ENCODE measurements at regions not wholly inside any gene's neighbourhood (a gene's known extent, or its start where the extent isn't known, plus 50 kb on each side); places are given as distances from the start of the nearest gene placed in this dataset.

- ATAC-seq (no peak), DNase-seq (no peak)
- no peaks in the 10 kb centered on the region for H3K27me3 ChIP-seq (ENCODE audit: control insufficient read depth, insufficient read depth, low read length)
- H3K9me3 Mint-ChIP-seq = peaks cover 3 to 7% of the 10 kb centered on the region in 2 donors
- no peak overlapping the region for H3K4me3 ChIP-seq (ENCODE audit: low read length)
- H3K4me3 Mint-ChIP-seq = no peak overlapping the region
- no peaks in the 10 kb centered on the region for H3K27me3 Mint-ChIP-seq (ENCODE audit: low read depth in 2 of 2)
- TF ChIP-seq CTCF (IDR thresholded peaks at IDR 0.05) = no peak
- H3K27ac Mint-ChIP-seq = no peak overlapping the region
- H3K36me3 ChIP-seq (ENCODE audit: control insufficient read depth, insufficient read depth, low read length) = no peaks in the 10 kb centered on the region
- H3K36me3 Mint-ChIP-seq = no peaks in the 10 kb centered on the region
- H3K4me1 Mint-ChIP-seq = no peaks in the 10 kb centered on the region
- H3K9me3 ChIP-seq (ENCODE audit: control insufficient read depth, insufficient read depth, low read length) = no peaks in the 10 kb centered on the region
- 93% methylated on average over 2 of the region's 4 CpGs for WGBS (ENCODE audit: insufficient coverage)
- no peaks in the 10 kb centered on the region for H3K4me1 ChIP-seq (ENCODE audit: control insufficient read depth, insufficient read depth, low read length)
- H3K27ac ChIP-seq (ENCODE audit: low read length) = no peak overlapping the region
- intact Hi-C loops (cut with micrococcal nuclease) = no loop called here
Measured at GRCh38 chrX:14363728-14364127, 165.6 kb upstream of the GLRA2 start.

- DNase-seq = no peak
- Mint-ChIP-seq H3K36me3 (no peaks in the 10 kb centered on the region), H3K9me3 (peaks cover 0 to 6% of the 10 kb centered on the region in 2 donors), H3K27ac (no peak overlapping the region), H3K27me3 (ENCODE audit: low read depth in 2 of 2) (no peaks in the 10 kb centered on the region), H3K4me3 (no peak overlapping the region), H3K4me1 (no peaks in the 10 kb centered on the region)
- Histone ChIP-seq H3K4me3 (ENCODE audit: low read length) (no peak overlapping the region), H3K9me3 (ENCODE audit: control insufficient read depth, insufficient read depth, low read length) (no peaks in the 10 kb centered on the region), H3K4me1 (ENCODE audit: control insufficient read depth, insufficient read depth, low read length) (no peaks in the 10 kb centered on the region), H3K36me3 (ENCODE audit: control insufficient read depth, insufficient read depth, low read length) (no peaks in the 10 kb centered on the region), H3K27ac (ENCODE audit: low read length) (no peak overlapping the region), H3K27me3 (ENCODE audit: control insufficient read depth, insufficient read depth, low read length) (no peaks in the 10 kb centered on the region)
- ATAC-seq = no peak
- intact Hi-C loops (cut with micrococcal nuclease) = no loop called here
- WGBS (ENCODE audit: insufficient coverage) = 75% methylated on average over 1 of the region's 1 CpG
- TF ChIP-seq CTCF (IDR thresholded peaks at IDR 0.05) = no peak
Measured at GRCh38 chrX:14362721-14363120, 166.6 kb upstream of the GLRA2 start.

- no peaks in the 10 kb centered on the region for H3K36me3 Mint-ChIP-seq
- TF ChIP-seq CTCF (IDR thresholded peaks at IDR 0.05) = no peak
- ATAC-seq (no peak), DNase-seq (no peak)
- 86% methylated on average over 1 of the region's 2 CpGs for WGBS (ENCODE audit: insufficient coverage)
- no peaks in the 10 kb centered on the region for H3K4me1 Mint-ChIP-seq
- Histone ChIP-seq H3K27me3 (ENCODE audit: control insufficient read depth, insufficient read depth, low read length) (no peaks in the 10 kb centered on the region), H3K4me3 (ENCODE audit: low read length) (no peak overlapping the region), H3K27ac (ENCODE audit: low read length) (no peak overlapping the region), H3K4me1 (ENCODE audit: control insufficient read depth, insufficient read depth, low read length) (no peaks in the 10 kb centered on the region), H3K36me3 (ENCODE audit: control insufficient read depth, insufficient read depth, low read length) (no peaks in the 10 kb centered on the region), H3K9me3 (ENCODE audit: control insufficient read depth, insufficient read depth, low read length) (no peaks in the 10 kb centered on the region)
- H3K4me3 Mint-ChIP-seq = no peak overlapping the region
- intact Hi-C loops (cut with micrococcal nuclease) = no loop called here
- no peaks in the 10 kb centered on the region for H3K27me3 Mint-ChIP-seq (ENCODE audit: low read depth in 2 of 2)
- H3K9me3 Mint-ChIP-seq = peaks cover 0 to 6% of the 10 kb centered on the region in 2 donors
- H3K27ac Mint-ChIP-seq = no peak overlapping the region
Measured at GRCh38 chrX:14361435-14361834, 167.9 kb upstream of the GLRA2 start.

GRCh38 chrX:14359727-14360126 is 169.6 kb upstream of the GLRA2 start:
- intact Hi-C loops (cut with micrococcal nuclease) = no loop called here
- no peak overlapping the region for H3K4me3 ChIP-seq (ENCODE audit: low read length)
- TF ChIP-seq CTCF (IDR thresholded peaks at IDR 0.05) = no peak
- Mint-ChIP-seq H3K4me3 (no peak overlapping the region), H3K4me1 (no peaks in the 10 kb centered on the region), H3K36me3 (no peaks in the 10 kb centered on the region), H3K27me3 (ENCODE audit: low read depth in 2 of 2) (no peaks in the 10 kb centered on the region), H3K9me3 (peaks cover 0 to 8% of the 10 kb centered on the region in 2 donors), H3K27ac (no peak overlapping the region)
- no CpG with 5 or more reads among the region's 1 CpG for WGBS (ENCODE audit: insufficient coverage)
- no peak overlapping the region for H3K27ac ChIP-seq (ENCODE audit: low read length)
- H3K36me3 ChIP-seq (ENCODE audit: control insufficient read depth, insufficient read depth, low read length) = no peaks in the 10 kb centered on the region
- DNase-seq (no peak), ATAC-seq (no peak)
- H3K9me3 ChIP-seq (ENCODE audit: control insufficient read depth, insufficient read depth, low read length) = no peaks in the 10 kb centered on the region
- no peaks in the 10 kb centered on the region for H3K27me3 ChIP-seq (ENCODE audit: control insufficient read depth, insufficient read depth, low read length)
- no peaks in the 10 kb centered on the region for H3K4me1 ChIP-seq (ENCODE audit: control insufficient read depth, insufficient read depth, low read length)

All from natural killer cell (primary cell).